ENCODE measurements at regions not wholly inside any gene's neighbourhood (a gene's known extent, or its start where the extent isn't known, plus 50 kb on each side); places are given as distances from the start of the nearest gene placed in this dataset.

GRCh38 chr18:51251625-51252024 is 54.1 kb upstream of the MEX3C start:
- Histone ChIP-seq H3K36me3 (ENCODE audit: control insufficient read depth, insufficient read depth, low read length) (no peaks in the 10 kb centered on the region), H3K9ac (ENCODE audit: insufficient read depth in 1 of 2, low read depth in 2 of 2, low read length in 2 of 2) (no peak overlapping the region), H4K20me1 (replicated peaks; ENCODE audit: control insufficient read depth, insufficient read depth, low read length) (no peaks in the 10 kb centered on the region), H3K4me2 (ENCODE audit: insufficient read depth, low read length) (no peak overlapping the region), H2AFZ (ENCODE audit: low read depth, low read length) (no peak overlapping the region), H3K79me2 (ENCODE audit: control insufficient read depth, insufficient read depth, low read length) (no peaks in the 10 kb centered on the region), H3K27ac (ENCODE audit: extremely low read depth, low read depth, low read length) (no peak overlapping the region), H3K9me1 (ENCODE audit: control insufficient read depth, insufficient read depth, low read length) (no peaks in the 10 kb centered on the region), H3K27me3 (ENCODE audit: control insufficient read depth in 2 of 2, insufficient read depth in 2 of 2, low read length in 2 of 2) (no peaks in the 10 kb centered on the region), H3K4me3 (no peak overlapping the region), H3K4me1 (replicated peaks in 1 of 2; ENCODE audit: control insufficient read depth in 2 of 2, insufficient read depth in 2 of 2, low read length in 2 of 2) (no peaks in the 10 kb centered on the region), H3K9me3 (replicated peaks; ENCODE audit: control insufficient read depth, insufficient read depth, low read depth, low read length) (no peaks in the 10 kb centered on the region)
- no peak for FAIRE-seq
- POLR2A ChIA-PET, result no interaction called here
- in situ Hi-C loops (cut with MboI), result no loop called here
- CTCF ChIA-PET (ENCODE audit: low intra/inter-chr PET ratio), result no interaction called here
- no TSS peak for BruUV-seq (replicated peaks)
- intact Hi-C loops (cut with micrococcal nuclease), result no loop called here
- ATAC-seq, result no peak
- DNase-seq (ENCODE audit: extremely low read depth in 1 of 4, low spot score in 3 of 4), result no peak
- TF ChIP-seq SRSF7 (optimal IDR thresholded peaks at IDR 0.05; ENCODE audit: low read depth, low read length) (no peak), SMAD4 (CRISPR knock-in tag; conservative IDR thresholded peaks at IDR 0.05) (no peak), ZNF512 (tag; IDR thresholded peaks at IDR 0.05) (no peak), ZNF785 (CRISPR knock-in tag; IDR thresholded peaks at IDR 0.05) (no peak), TGIF2 (CRISPR knock-in tag; IDR thresholded peaks at IDR 0.05) (no peak), NR1H2 (CRISPR knock-in tag; IDR thresholded peaks at IDR 0.05) (no peak), GTF2A2 (tag; IDR thresholded peaks at IDR 0.05) (no peak), THAP7 (CRISPR knock-in tag; IDR thresholded peaks at IDR 0.05) (no peak), CREM (IDR thresholded peaks at IDR 0.05; ENCODE audit: low read depth) (no peak)

Data from K562 (cell line).